Heart left ventricle (tissue), 13 donors: ENCODE measurements at regions not wholly inside any gene's neighbourhood (a gene's known extent, or its start where the extent isn't known, plus 50 kb on each side); places are given as distances from the start of the nearest gene placed in this dataset.

Source experiments
- POLR2A ChIP-seq, 2 donors: fragments of 450-650 bp; IDR thresholded peaks; one replicate each; pipeline ENCODE4 v1.6.1; 2017; ENCODE audit warnings: antibody characterized with exemption in 2 of 2, mild to moderate bottlenecking in 2 of 2, moderate library complexity in 2 of 2
- TF ChIP-seq, protein P1 (sequence below), 12 donors: fragments of 200-600 bp; sonication (generic) in 4 of 12; IDR thresholded peaks; one replicate each; pipeline versions ENCODE4 v1.5.0 to v1.8.0; 2018 to 2022; ENCODE audit warnings: antibody characterized with exemption in 12 of 12, mild to moderate bottlenecking in 5 of 12
- donor health status: ischemic (EF 13 %, LVEDD 7.1; RV severe dilation, severe dysfunction).
- donor health status: DM: no; HTN: yes; CAD: no.
- donor health status: DM: no; HTN: no; CAD: no.
- donor health status: ischemic (EF 25% LVEDD 6.9; RV normal size, moderate dysfunction).
- donor health status: ischemic (EF 25% LVEDD 5.7; RV mildly dilated, moderate dysfunction).
- donor health status: ischemic (EF 35%, LVEDD 5.7; RV mildly dilated, moderate dysfunction).
- donor health status: nonischemic (EF 11% LVEDD 7.7; RV severe dilation, severe dysfunction).
- donor health status: DM: yes; HTN: yes; CAD: no.
- donor health status: PGD.
- donor health status: ischemic (EF 29% LVEDD 5.4; RV normal size, mild dysfunction).
- donor health status: nonischemic (EF 23%, LVEDD 6.1; RV moderate dilation, normal function).

DNA sequence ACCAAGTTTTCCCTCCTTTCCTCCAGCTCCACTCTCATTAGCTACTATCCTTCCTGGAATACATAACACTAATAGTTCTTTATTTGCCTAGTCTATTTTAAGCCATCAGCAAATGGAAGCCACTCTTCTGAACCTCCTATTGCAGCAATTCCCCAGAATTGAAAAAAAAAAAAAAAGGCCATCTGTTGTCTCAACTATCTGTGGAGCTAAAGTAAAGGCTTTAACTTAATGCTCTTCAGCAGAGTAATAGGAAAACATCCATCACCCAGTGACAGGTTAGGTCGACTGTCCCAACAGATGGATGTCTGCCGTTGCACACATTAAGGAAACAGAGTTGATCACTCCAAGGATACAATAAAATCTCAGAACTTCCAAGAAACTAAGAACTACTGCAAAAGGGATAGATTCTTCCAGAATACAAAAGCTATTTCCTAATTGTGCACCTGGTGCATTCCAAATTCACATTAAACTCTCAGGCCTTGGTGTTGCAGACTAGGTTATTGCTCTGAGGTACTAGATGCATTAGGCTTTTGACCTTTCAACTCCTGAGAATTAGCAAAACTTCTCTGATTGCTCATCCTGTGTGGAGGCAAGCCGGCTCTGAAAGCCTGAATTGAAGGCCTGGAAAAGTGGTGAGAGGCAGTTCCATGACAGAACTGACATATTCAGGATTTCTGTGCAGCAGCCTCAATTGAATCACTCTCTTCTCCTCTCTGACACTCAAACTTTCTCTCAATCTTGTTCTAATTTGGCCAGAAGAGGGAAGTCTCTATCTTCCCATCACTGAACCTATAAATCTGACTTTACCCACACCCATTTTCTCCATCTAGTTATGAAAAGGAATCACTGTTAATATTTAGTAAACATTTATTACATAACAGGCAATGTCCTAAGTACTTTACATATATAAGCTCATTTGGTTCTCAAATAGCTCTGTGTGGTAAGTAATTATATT is 238.4 kb upstream of the HMGA2 start:
- TF ChIP-seq, protein P1, sequence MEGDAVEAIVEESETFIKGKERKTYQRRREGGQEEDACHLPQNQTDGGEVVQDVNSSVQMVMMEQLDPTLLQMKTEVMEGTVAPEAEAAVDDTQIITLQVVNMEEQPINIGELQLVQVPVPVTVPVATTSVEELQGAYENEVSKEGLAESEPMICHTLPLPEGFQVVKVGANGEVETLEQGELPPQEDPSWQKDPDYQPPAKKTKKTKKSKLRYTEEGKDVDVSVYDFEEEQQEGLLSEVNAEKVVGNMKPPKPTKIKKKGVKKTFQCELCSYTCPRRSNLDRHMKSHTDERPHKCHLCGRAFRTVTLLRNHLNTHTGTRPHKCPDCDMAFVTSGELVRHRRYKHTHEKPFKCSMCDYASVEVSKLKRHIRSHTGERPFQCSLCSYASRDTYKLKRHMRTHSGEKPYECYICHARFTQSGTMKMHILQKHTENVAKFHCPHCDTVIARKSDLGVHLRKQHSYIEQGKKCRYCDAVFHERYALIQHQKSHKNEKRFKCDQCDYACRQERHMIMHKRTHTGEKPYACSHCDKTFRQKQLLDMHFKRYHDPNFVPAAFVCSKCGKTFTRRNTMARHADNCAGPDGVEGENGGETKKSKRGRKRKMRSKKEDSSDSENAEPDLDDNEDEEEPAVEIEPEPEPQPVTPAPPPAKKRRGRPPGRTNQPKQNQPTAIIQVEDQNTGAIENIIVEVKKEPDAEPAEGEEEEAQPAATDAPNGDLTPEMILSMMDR (IDR thresholded peaks at IDR 0.05): no peak
- TF ChIP-seq POLR2A (IDR thresholded peaks at IDR 0.05): no peak
